ENCODE measurements at regions not wholly inside any gene's neighbourhood (a gene's known extent, or its start where the extent isn't known, plus 50 kb on each side); places are given as distances from the start of the nearest gene placed in this dataset.
A peak's percentile ranks its signal among the peaks of the same experiment; 100 is the strongest.
"Not testable (repeated sequence)": the region's sequence is repeated elsewhere in the genome, so short reads cannot be mapped to it uniquely, and the experiment has no call there.

- DNase-seq, result not testable (repeated sequence)
These were observed 54.8 kb upstream of the FAM90A1 start for GRCh38 chr12:8282181-8282580.

- peak; percentile 2 for DNase-seq
These were observed 58.3 kb upstream of the FAM90A1 start for GRCh38 chr12:8285681-8286080.

GRCh38 chr12:8291764-8292163 lies 64.3 kb upstream of the FAM90A1 start:
- not testable (repeated sequence) for DNase-seq

GRCh38 chr12:8294662-8295061 lies 67.2 kb upstream of the FAM90A1 start:
- not testable (repeated sequence) for DNase-seq

GRCh38 chr12:8308611-8309010 lies 81.2 kb upstream of the FAM90A1 start:
- DNase-seq, result not testable (repeated sequence)

- not testable (repeated sequence) for DNase-seq
These were observed 88.6 kb upstream of the FAM90A1 start for GRCh38 chr12:8315997-8316396.

- not testable (repeated sequence) for DNase-seq
These were observed 90.3 kb upstream of the FAM90A1 start for GRCh38 chr12:8317675-8318074.

- not testable (repeated sequence) for DNase-seq
These were observed 92.9 kb upstream of the FAM90A1 start for GRCh38 chr12:8320251-8320730.

GRCh38 chr12:8320791-8321370 lies 93.5 kb upstream of the FAM90A1 start:
- DNase-seq, result not testable (repeated sequence)

- not testable (repeated sequence) for DNase-seq
These were observed 97.9 kb upstream of the FAM90A1 start for GRCh38 chr12:8325145-8325839.

GRCh38 chr12:8328835-8329234 lies 101.4 kb upstream of the FAM90A1 start:
- not testable (repeated sequence) for DNase-seq

GRCh38 chr12:8332373-8332772 lies 105.0 kb upstream of the FAM90A1 start:
- DNase-seq, result not testable (repeated sequence)

GRCh38 chr12:8351073-8351472 lies 104.7 kb upstream of the CLEC6A start:
- DNase-seq, result not testable (repeated sequence)

GRCh38 chr12:8354741-8355140 lies 101.0 kb upstream of the CLEC6A start:
- not testable (repeated sequence) for DNase-seq

- not testable (repeated sequence) for DNase-seq
These were observed 100.2 kb upstream of the CLEC6A start for GRCh38 chr12:8355531-8355930.

GRCh38 chr12:8373744-8374143 lies 82.0 kb upstream of the CLEC6A start:
- not testable (repeated sequence) for DNase-seq

GRCh38 chr12:8375122-8375521 lies 80.6 kb upstream of the CLEC6A start:
- DNase-seq, result not testable (repeated sequence)

GRCh38 chr12:8377756-8378155 lies 78.0 kb upstream of the CLEC6A start:
- DNase-seq, result not testable (repeated sequence)

GRCh38 chr12:8382556-8382955 lies 73.2 kb upstream of the CLEC6A start:
- DNase-seq, result not testable (repeated sequence)

- not testable (repeated sequence) for DNase-seq
These were observed 71.1 kb upstream of the CLEC6A start for GRCh38 chr12:8384686-8385085.

GRCh38 chr12:8385431-8385830 lies 70.3 kb upstream of the CLEC6A start:
- not testable (repeated sequence) for DNase-seq

GRCh38 chr12:8386661-8387060 lies 69.1 kb upstream of the CLEC6A start:
- DNase-seq, result not testable (repeated sequence)

GRCh38 chr12:8389296-8389695 lies 66.5 kb upstream of the CLEC6A start:
- DNase-seq, result not testable (repeated sequence)

Measured in NCI-H510A treated with DMSO at 0.1 percent for 48 hours (cell line).